ENCODE measurements at regions not wholly inside any gene's neighbourhood (a gene's known extent, or its start where the extent isn't known, plus 50 kb on each side); places are given as distances from the start of the nearest gene placed in this dataset.

DNA sequence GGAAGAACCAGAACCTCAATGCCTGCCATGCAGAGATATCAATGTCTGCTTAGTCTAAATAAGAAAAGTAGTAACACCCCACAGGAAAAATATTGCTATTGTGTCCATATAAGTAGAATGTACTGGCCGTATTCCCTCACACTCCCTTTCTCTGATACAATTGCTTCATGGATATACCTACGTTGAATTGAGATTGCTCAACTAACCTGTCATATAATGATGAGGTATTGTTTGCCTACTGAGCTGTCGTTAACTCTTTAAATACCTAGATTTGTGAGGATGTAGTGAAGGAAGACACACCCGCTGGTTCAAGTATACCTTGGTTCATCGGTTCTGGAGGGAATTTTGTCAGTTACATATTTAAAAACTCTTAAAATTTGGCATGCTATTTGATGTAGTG lies 480.7 kb upstream of the TCF4 start:
- WGBS (ENCODE audit: insufficient coverage) = no CpG with 5 or more reads among the region's 5 CpGs
- Mint-ChIP-seq H3K27me3 (ENCODE audit: low read depth in 3 of 3) (peaks cover 0 to 7% (median 0%) of the 10 kb centered on the region in 3 donors), H3K27ac (no peak overlapping the region), H3K36me3 (no peaks in the 10 kb centered on the region), H3K4me3 (no peak overlapping the region), H3K4me1 (no peaks in the 10 kb centered on the region), H3K9me3 (peaks cover 0 to 10% (median 2%) of the 10 kb centered on the region in 7 donors)
- Histone ChIP-seq H3K27ac (ENCODE audit: low read depth in 1 of 2, low read length in 2 of 2) (no peak overlapping the region), H4K20me1 (ENCODE audit: insufficient read depth, low read length) (no peaks in the 10 kb centered on the region), H3K79me2 (ENCODE audit: insufficient read depth, low read length) (no peaks in the 10 kb centered on the region), H3K4me1 (ENCODE audit: control insufficient read depth in 1 of 2, insufficient read depth in 2 of 2, low read length in 2 of 2) (no peaks in the 10 kb centered on the region), H3K4me3 (replicated peaks in 1 of 3; ENCODE audit: low read depth in 2 of 3, low read length in 3 of 3) (no peak overlapping the region), H3K9ac (ENCODE audit: insufficient read depth, low read length, poor library complexity, severe bottlenecking) (no peak overlapping the region), H3K4me2 (replicated peaks; ENCODE audit: extremely low read depth, low read length, poor library complexity, severe bottlenecking) (no peak overlapping the region), H3K27me3 (ENCODE audit: control insufficient read depth in 2 of 2, insufficient read depth in 2 of 2, low read length in 2 of 2) (no peaks in the 10 kb centered on the region), H3K36me3 (replicated peaks in 1 of 2; ENCODE audit: control insufficient read depth in 1 of 2, insufficient read depth in 2 of 2, low read length in 2 of 2) (no peaks in the 10 kb centered on the region), H2AFZ (ENCODE audit: insufficient read depth, low read depth, low read length, poor library complexity, severe bottlenecking) (no peak overlapping the region), H3K9me3 (replicated peaks in 1 of 2; ENCODE audit: control insufficient read depth in 1 of 2, insufficient read depth in 1 of 2, low read length in 2 of 2) (no peaks in the 10 kb centered on the region)
- intact Hi-C loops (cut with micrococcal nuclease) = no loop called here
- TF ChIP-seq, protein P1, sequence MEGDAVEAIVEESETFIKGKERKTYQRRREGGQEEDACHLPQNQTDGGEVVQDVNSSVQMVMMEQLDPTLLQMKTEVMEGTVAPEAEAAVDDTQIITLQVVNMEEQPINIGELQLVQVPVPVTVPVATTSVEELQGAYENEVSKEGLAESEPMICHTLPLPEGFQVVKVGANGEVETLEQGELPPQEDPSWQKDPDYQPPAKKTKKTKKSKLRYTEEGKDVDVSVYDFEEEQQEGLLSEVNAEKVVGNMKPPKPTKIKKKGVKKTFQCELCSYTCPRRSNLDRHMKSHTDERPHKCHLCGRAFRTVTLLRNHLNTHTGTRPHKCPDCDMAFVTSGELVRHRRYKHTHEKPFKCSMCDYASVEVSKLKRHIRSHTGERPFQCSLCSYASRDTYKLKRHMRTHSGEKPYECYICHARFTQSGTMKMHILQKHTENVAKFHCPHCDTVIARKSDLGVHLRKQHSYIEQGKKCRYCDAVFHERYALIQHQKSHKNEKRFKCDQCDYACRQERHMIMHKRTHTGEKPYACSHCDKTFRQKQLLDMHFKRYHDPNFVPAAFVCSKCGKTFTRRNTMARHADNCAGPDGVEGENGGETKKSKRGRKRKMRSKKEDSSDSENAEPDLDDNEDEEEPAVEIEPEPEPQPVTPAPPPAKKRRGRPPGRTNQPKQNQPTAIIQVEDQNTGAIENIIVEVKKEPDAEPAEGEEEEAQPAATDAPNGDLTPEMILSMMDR (IDR thresholded peaks at IDR 0.05) = no peak
- no peak for DNase-seq

DNA sequence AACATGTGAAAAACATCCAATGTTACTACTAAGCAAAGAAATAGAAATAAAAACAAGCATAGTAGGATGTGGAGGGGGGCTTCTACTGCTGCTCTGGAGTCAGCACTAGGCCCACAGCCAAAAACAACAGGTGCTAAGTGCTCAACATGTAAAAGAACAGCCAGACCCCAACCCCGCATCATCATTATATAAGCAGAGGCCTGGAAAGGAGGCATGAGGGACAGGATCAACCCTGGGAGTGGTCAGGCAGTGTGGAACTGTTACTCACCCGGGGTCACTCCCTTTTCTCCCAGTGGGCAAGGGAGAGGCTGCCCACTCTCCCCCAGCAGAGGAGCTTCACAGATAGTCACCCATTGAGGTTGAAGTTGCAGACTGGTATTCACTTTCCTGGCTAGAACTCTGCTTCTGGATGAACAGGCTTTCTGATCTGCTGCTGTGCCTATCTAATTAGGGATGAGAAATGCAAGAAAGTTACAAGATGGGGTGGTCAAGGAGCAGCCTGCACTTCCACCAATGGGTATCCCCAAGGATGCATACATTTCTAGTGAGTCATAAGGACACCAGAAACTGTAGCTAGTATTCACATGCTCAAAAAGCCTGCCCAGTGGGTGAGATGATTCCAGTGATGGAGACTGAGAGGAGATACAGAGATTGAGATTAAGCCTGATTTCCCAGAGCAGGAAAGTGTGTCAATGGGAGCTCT lies 480.1 kb upstream of the TCF4 start:
- no peak overlapping the region for H3K4me2 ChIP-seq (replicated peaks; ENCODE audit: extremely low read depth, low read length, poor library complexity, severe bottlenecking)
- H3K27me3 ChIP-seq (ENCODE audit: control insufficient read depth in 2 of 2, insufficient read depth in 2 of 2, low read length in 2 of 2) = no peaks in the 10 kb centered on the region
- Mint-ChIP-seq H3K36me3 (no peaks in the 10 kb centered on the region), H3K9me3 (peaks cover 0 to 6% (median 2%) of the 10 kb centered on the region in 7 donors), H3K4me3 (no peak overlapping the region), H3K27ac (no peak overlapping the region), H3K4me1 (no peaks in the 10 kb centered on the region), H3K27me3 (ENCODE audit: low read depth in 3 of 3) (peaks cover 0 to 7% (median 0%) of the 10 kb centered on the region in 3 donors)
- H4K20me1 ChIP-seq (ENCODE audit: insufficient read depth, low read length) = no peaks in the 10 kb centered on the region
- no peaks in the 10 kb centered on the region for H3K79me2 ChIP-seq (ENCODE audit: insufficient read depth, low read length)
- TF ChIP-seq, protein P1 (IDR thresholded peaks at IDR 0.05) = no peak
- no peaks in the 10 kb centered on the region for H3K9me3 ChIP-seq (replicated peaks in 1 of 2; ENCODE audit: control insufficient read depth in 1 of 2, insufficient read depth in 1 of 2, low read length in 2 of 2)
- H3K4me3 ChIP-seq (replicated peaks in 1 of 3; ENCODE audit: low read depth in 2 of 3, low read length in 3 of 3) = no peak overlapping the region
- intact Hi-C loops (cut with micrococcal nuclease) = no loop called here
- H3K27ac ChIP-seq (ENCODE audit: low read depth in 1 of 2, low read length in 2 of 2) = no peak overlapping the region
- no peak overlapping the region for H3K9ac ChIP-seq (ENCODE audit: insufficient read depth, low read length, poor library complexity, severe bottlenecking)
- H3K4me1 ChIP-seq (ENCODE audit: control insufficient read depth in 1 of 2, insufficient read depth in 2 of 2, low read length in 2 of 2) = no peaks in the 10 kb centered on the region
- 80% methylated on average over 2 of the region's 2 CpGs for WGBS (ENCODE audit: insufficient coverage)
- no peak for DNase-seq
- H3K36me3 ChIP-seq (replicated peaks in 1 of 2; ENCODE audit: control insufficient read depth in 1 of 2, insufficient read depth in 2 of 2, low read length in 2 of 2) = no peaks in the 10 kb centered on the region
- no peak overlapping the region for H2AFZ ChIP-seq (ENCODE audit: insufficient read depth, low read depth, low read length, poor library complexity, severe bottlenecking)
